ELR (cell line): ENCODE measurements at regions not wholly inside any gene's neighbourhood (a gene's known extent, or its start where the extent isn't known, plus 50 kb on each side); places are given as distances from the start of the nearest gene placed in this dataset.
"Not testable (repeated sequence)": the region's sequence is repeated elsewhere in the genome, so short reads cannot be mapped to it uniquely, and the experiment has no call there.

Source experiments
- DNase-seq: peaks from one replicate; pipeline ENCODE4 v3.0.0-alpha.2; 2015; ENCODE audit warnings: low read depth

- DNase-seq = no peak
Observed at GRCh38 chr20:57770852-57771720, 61.3 kb upstream of the PMEPA1 start.

- not testable (repeated sequence) for DNase-seq
Observed at GRCh38 chr20:57770401-57770800, 60.6 kb upstream of the PMEPA1 start.

- no peak for DNase-seq
Observed at GRCh38 chr20:57769756-57770155, 59.9 kb upstream of the PMEPA1 start.

GRCh38 chr20:57768519-57768918, 58.7 kb upstream of the PMEPA1 start:
- DNase-seq = no peak

GRCh38 chr20:57767441-57767840, 57.6 kb upstream of the PMEPA1 start:
- no peak for DNase-seq

- DNase-seq = no peak
Observed at GRCh38 chr20:57763235-57763595, 53.4 kb upstream of the PMEPA1 start.

GRCh38 chr20:57762531-57763234, 52.9 kb upstream of the PMEPA1 start:
- no peak for DNase-seq

- no peak for DNase-seq
Observed at GRCh38 chr20:57761413-57761734, 51.6 kb upstream of the PMEPA1 start.

GRCh38 chr20:57760698-57761412, 51.0 kb upstream of the PMEPA1 start:
- no peak for DNase-seq

- DNase-seq = no peak
Observed at GRCh38 chr20:57759724-57760123, 49.9 kb upstream of the PMEPA1 start.
